ENCODE measurements at regions not wholly inside any gene's neighbourhood (a gene's known extent, or its start where the extent isn't known, plus 50 kb on each side); places are given as distances from the start of the nearest gene placed in this dataset.

GRCh38 chr2:65878011-65878340, 445.6 kb upstream of the SPRED2 start:
- no peak for TF ChIP-seq EZH2 (optimal IDR thresholded peaks at IDR 0.05; ENCODE audit: low read depth, low read length)
- TF ChIP-seq CTCF (IDR thresholded peaks at IDR 0.05; ENCODE audit: low read length) = no peak
